Erythroblast (primary cell): ENCODE measurements at regions not wholly inside any gene's neighbourhood (a gene's known extent, or its start where the extent isn't known, plus 50 kb on each side); places are given as distances from the start of the nearest gene placed in this dataset.

Experiments used
- GATA1 ChIP-seq: IDR thresholded peaks from 2 replicates; pipeline ENCODE4 v1.6.1; 2011; ENCODE audit warnings: low read depth, mild to moderate bottlenecking, control low read depth, low read length, moderate library complexity
- POLR2A ChIP-seq: IDR thresholded peaks from 2 replicates; pipeline ENCODE4 v1.6.1; 2011; ENCODE audit warnings: mild to moderate bottlenecking, low read length

DNA sequence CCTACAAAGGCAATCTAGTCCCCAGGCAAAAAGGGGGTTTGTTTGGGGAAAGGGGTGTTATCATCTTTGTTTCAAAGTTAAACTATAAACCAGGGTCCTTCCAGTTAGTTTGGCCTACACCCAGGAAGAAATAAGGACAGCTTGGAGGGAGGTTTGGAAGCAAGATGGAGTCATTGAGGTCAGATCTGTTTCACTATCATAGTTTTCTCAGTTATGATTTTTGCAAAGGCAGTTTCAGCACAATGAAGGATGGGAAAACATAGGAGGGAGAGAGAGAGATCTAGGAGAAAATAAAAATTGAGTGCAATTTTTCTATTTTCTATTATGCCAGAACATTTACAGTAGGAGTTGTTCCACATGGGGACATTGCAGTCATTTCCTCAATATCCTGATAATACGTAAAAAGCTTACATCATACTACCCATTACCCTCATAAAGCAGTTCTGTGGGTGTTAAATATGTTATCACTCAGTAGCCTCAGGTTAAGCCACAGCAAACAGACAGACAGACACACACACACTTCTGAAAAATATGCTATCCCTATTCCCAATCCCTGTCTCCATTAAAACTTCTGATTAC, 401.3 kb upstream of the FAT3 start:
- no peak for TF ChIP-seq POLR2A
- TF ChIP-seq GATA1: no peak
